ENCODE measurements at regions not wholly inside any gene's neighbourhood (a gene's known extent, or its start where the extent isn't known, plus 50 kb on each side); places are given as distances from the start of the nearest gene placed in this dataset.

DNA sequence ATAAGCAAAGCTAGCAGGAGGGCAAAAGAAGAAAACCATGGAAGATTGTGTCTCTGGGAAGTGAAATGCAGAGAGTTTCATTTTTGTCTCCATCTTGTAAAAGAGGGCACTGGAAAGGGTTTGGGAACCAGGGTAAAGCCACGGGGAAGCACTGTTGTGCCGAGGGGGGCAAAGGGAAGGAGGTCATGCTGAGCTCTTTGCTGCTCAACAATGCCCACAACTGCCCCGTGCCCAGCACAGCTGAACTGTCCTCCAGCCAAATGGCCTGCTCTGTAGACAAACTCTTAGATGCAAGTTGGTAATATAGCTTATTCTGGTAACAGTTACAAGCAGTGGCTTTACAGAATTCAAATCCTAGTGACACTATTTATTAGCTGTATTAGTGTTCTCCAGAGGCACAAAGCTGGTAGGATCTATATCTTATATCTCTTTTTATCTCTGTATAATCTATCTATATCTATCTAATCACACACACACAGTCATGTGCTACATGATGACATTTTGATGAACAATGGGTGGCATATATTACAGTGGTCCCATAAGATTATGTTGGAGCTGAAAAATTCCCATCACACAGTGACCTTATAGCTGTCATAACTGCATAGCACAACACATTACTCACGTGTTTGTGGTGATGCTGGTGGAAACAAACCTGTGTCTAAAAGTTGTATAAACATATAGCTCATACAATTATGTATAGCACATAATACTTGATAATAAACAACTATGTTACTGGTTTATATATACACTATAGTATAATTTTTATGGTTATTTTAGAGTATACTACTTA, 203.4 kb upstream of the DDHD1 start:
- no peak for DNase-seq (ENCODE audit: low spot score)

DNA sequence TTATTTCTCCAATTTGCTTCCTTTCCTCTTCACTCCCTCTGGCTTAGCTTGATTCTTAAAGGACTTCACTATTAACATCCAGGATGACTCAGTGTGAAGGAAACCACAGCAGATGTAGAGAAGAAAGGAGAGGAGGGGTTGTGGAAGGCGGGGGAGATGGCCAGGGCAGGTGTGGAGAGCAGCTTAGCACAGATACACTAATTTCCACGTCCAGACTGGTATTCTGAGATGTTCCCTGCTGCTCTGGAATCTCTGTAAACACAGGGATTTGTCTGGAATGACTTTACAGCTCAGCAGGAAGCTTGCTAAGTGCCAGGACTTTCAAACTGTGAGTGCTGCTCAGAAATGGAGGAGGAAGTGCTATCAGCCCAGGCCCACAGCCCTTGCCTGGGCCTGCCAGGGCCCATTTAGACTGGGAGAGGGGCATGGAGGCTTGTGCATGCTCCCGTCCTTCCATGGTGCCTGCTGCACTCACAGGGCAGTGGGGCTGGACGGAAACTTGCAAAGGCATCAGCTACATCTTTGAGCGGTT, 202.5 kb upstream of the DDHD1 start:
- no peak for DNase-seq (ENCODE audit: low spot score)

- DNase-seq (ENCODE audit: low spot score): no peak
Observed at GRCh38 chr14:53354336-53354735, 201.2 kb upstream of the DDHD1 start.

- no peak for DNase-seq (ENCODE audit: low spot score)
Observed at GRCh38 chr14:53350866-53351265, 197.7 kb upstream of the DDHD1 start.

DNA sequence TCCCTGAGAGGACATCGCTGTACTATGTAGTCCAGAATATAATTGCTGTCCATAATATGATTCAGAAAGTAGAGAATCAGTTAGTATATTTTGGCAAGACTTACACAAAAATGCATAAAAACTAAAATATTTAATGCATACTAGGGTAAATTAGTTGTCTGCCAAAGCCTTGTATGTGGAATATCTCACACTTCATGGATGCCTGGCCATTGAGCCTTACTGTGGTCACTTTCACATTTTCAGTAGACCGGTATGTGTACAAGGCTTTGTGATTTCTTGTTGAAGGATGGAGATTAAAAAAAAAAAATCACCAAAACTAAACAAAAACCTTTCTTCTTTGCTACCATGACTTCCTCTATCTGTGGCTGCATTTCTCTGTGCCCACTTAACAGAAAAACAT, 197.3 kb upstream of the DDHD1 start:
- no peak for DNase-seq (ENCODE audit: low spot score)

GRCh38 chr14:53346988-53347387, 193.9 kb upstream of the DDHD1 start:
- DNase-seq (ENCODE audit: low spot score): no peak

DNA sequence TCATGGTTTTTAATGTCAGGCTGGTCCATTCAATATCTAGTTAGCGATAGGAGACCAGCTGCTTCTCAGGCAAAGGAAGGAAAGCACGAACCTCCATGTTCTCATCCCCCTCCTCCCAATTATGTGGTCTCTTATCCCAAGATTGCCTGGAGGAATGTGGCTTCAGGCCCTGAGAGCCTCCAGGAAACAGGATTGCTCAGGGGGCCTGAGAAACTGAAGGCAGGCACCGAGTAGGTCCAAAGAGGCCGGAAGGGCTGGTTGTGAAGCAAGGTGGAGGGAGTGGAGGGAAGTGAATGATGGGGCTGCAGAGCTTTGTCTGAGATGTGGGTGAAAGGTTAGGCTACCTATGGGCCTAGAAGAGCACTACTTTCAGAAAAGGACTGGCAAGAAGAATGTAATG, 188.2 kb upstream of the DDHD1 start:
- DNase-seq (ENCODE audit: low spot score): no peak

- no peak for DNase-seq (ENCODE audit: low spot score)
Observed at GRCh38 chr14:53338192-53338591, 185.1 kb upstream of the DDHD1 start.

GRCh38 chr14:53336729-53337128, 183.6 kb upstream of the DDHD1 start:
- DNase-seq (ENCODE audit: low spot score): no peak

DNA sequence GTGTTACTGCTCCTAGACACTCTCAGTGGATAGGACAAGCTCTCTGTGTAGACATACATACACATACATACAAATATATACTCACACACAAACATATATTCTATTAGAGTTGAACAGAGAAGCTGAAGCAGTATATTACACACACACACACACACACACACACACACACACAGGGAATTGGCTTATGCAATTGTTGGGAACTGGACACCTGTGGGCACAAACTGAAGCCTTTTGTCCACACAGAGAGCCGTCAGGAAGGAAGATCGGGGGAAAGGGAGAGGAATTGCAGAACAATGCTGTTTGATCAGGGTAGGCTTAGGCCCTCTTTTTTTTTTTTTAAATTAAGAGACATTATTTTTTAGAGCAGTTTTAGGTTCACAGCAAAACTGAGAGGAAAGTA, 180.7 kb upstream of the DDHD1 start:
- no peak for DNase-seq (ENCODE audit: low spot score)

DNA sequence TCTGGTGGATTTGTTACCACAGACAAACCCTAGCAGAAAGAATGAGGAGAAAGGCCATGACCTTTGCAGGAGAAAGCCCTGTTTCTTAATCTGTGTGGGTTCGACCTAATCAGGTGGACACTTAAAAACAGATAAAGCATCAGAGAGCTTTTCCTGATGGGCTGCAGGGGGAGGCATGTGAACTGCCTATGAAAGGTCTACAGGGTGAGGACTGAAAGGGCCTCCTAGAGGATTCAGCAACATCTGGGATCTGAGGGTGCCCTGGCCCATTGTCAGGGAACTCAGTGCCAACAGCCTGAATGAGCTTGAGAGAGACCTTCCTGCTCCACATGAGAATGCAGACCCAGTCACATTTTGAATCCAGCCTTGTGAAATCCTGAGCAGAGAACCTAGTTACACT, 178.8 kb upstream of the DDHD1 start:
- DNase-seq (ENCODE audit: low spot score): no peak

DNA sequence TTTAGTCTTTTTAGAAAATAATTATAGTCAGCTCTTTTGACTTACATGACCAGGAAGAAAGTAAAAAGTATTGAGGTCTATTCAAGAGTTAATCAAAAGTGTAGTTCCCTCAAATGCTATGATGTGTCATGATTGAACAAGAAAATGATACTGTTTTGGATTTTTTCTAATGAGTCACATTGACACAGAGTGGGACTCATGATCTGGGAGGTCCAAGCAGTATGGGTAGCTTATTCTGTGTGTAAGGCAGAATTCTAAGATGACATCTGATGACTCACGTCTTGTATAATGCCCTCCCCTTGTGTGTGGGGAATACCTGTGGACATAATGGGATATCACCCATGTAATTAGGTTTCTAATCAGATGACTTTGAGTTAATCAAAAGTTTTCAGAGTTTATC, 178.1 kb upstream of the DDHD1 start:
- no peak for DNase-seq (ENCODE audit: low spot score)

- DNase-seq (ENCODE audit: low spot score): no peak
Observed at GRCh38 chr14:53330441-53330840, 177.3 kb upstream of the DDHD1 start.

- no peak for DNase-seq (ENCODE audit: low spot score)
Observed at GRCh38 chr14:53328841-53329240, 175.7 kb upstream of the DDHD1 start.

DNA sequence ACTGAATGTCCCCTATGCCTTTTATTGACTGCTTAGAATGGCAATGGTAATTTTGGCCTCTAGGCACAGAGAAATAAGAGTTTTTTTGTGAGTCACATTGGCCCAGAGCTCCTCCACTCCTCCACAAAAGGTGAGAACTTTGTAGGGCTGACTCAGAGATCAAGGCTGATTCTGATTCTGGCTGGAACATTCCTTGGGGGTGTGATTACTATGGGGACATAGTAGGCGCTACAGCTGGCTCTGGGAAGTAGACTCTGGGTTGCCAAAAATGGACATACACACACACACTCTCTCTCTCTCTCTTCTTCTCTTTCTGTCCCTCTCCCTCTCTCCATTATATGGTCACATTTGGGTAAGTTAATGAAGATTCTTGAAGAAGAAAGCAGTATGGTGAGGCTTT, 174.6 kb upstream of the DDHD1 start:
- DNase-seq (ENCODE audit: low spot score): no peak

DNA sequence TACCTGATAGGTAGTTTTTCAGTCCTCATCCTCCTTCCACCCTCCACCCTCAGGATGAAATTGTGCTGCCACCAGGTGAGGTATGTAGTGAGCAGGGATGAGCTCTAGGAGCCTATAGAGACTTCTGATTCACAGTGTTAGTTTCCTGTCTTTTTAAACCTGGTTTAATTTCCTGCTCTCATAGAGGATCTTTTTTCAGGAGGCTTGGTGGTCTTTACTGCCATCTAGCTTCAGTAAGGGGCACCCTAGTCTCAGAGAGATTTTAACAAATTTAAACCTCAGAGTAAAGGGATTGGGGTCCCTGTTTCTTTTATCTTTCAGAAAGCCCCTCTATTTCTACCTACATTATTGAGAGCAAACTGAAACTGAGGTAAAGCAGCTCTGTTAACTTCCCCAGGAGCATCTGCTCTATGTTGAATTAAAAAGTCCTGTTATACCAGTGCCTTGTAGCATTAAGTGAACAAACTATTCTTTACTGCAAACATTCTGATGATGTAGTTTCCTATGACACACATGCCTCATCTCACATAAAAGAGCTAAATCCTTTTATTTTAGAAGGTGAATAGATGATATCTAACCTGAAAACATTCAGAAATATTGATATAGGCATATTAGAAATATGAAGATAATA, 172.2 kb upstream of the DDHD1 start:
- no peak for DNase-seq (ENCODE audit: low spot score)

DNA sequence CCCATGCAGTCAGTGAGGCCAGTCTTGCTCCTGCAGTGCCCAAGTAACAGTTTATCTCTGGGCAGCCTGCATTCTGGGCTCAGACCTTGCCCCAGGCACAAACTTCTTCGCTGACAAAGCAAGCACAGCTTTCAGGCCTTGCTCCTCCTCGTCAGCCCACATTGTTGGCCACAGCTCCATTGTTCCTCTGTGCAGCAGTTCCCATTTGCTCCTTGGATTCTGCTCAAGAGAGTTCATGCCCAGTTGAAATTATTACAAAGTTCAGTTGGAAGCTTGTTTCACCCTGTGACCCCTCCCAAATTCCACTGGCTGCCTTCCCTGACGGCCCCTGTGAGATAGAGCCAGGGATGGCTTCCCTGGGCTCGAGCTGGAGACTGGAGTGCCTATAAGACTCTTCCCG, 163.4 kb upstream of the DDHD1 start:
- DNase-seq (ENCODE audit: low spot score): no peak

- no peak for DNase-seq (ENCODE audit: low spot score)
Observed at GRCh38 chr14:53310412-53310811, 157.3 kb upstream of the DDHD1 start.

- DNase-seq (ENCODE audit: low spot score): no peak
Observed at GRCh38 chr14:53306911-53307310, 153.8 kb upstream of the DDHD1 start.

- DNase-seq (ENCODE audit: low spot score): peak; percentile 42
Observed at GRCh38 chr14:53306267-53306721, 153.2 kb upstream of the DDHD1 start.

GRCh38 chr14:53304726-53305381, 151.7 kb upstream of the DDHD1 start:
- DNase-seq (ENCODE audit: low spot score): no peak

DNA sequence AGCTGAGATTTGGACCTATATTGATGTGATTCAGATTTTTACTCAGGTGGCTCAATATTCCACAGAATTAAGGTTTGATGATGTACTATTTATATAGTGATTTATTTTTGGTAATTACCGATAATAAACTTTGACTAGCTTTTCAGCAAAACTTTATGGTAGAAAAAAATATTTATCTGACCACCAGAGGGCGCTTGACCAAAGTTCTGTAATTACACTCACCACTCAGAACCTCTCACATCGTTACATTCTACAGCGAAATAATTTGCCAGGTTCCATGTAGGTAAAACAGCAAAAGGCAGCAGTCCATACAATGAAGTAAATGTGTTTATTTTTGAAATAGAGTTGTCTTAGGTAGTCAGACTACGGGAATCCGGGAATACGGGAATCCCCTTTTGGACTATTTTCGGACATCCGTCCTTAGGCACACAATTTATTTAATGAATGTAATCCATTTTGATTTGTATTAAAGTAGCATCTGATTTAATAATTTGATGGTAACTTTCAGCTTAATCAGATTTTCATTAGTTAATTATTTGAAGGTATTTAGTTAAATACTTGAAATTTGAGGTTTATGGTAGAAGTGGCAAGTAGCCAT, 143.0 kb upstream of the DDHD1 start:
- peak; percentile 54 for DNase-seq (ENCODE audit: low spot score)

DNA sequence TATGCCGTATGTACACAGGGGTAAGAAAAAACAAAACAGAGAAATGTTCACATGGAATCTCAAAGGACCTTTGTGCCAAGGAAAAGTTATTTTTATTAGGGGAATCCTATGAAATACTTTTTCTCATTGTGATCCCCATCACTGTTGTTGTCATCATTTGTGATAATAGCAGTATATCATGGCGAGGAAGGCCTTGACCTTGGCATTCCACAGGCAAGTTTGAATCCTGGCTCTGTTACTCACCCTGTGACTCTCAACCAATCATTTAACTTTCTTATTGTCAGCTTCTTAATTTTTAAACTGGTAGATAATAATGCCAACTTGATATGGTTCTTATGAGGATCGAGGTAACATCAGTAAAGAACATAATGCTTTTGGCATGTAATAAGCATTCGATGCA, 142.2 kb upstream of the DDHD1 start:
- DNase-seq (ENCODE audit: low spot score): no peak

Measured in activated CD4-positive, alpha-beta T cell treated with anti-CD3 and anti-CD28 coated beads, Interleukin-2, Interleukin-4, amounts not matched to agents 100 ng/mL and 50 ng/mL, durations not matched to agents 16 hours and 8 hours (primary cell).